ENCODE measurements at regions not wholly inside any gene's neighbourhood (a gene's known extent, or its start where the extent isn't known, plus 50 kb on each side); places are given as distances from the start of the nearest gene placed in this dataset.

DNA sequence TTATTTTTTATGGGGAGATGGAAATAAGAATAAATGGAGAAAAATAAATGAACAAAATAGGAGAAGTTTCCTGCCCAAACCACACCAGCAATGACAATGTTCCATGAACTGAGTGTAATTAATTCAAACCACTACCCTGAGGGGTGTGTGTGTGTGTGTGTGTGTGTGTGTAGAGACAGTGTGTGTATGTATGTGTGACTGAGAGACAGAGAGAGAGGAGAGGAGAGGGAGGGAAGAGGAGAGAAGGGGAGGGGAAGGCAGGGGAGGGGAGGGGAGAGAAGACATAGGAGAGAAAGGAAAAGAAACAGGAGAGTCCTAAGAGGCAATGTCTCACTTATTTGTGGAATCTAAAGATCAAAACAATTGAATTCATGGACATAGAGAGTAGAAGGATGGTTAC, 65.0 kb upstream of the POU2AF1 start:
- Histone ChIP-seq H3K9me3 (replicated peaks) (no peaks in the 10 kb centered on the region), H3K36me3 (no peaks in the 10 kb centered on the region), H3K27me3 (no peaks in the 10 kb centered on the region; the same call in 1 of the 2 replicates), H3K27ac (no peak overlapping the region), H3K4me3 (no peak overlapping the region), H3K4me1 (no peaks in the 10 kb centered on the region)
- DNase-seq, result no peak

DNA sequence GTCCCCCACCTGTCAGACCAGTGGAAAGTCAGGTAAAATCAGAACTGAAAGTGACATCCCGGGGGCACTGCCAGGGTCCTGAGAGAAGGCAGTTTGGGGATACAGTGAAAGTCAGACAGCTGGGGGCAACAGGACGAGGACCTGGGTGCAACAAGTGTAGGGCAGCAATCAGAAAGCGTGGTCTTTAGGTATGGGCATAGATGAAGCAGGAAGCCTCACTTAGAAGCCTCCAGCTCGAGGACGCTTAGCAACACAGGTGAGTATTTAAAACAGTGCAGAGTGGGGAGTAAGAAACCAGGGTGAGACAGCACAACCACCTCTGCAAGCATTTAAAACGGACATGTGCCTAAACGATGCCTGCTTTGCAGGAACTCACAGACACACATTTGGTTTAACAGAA, 64.6 kb upstream of the POU2AF1 start:
- Histone ChIP-seq H3K4me3 (no peak overlapping the region), H3K9me3 (replicated peaks) (no peaks in the 10 kb centered on the region), H3K36me3 (no peaks in the 10 kb centered on the region), H3K27me3 (no peaks in the 10 kb centered on the region; the same call in 1 of the 2 replicates), H3K27ac (no peak overlapping the region), H3K4me1 (no peaks in the 10 kb centered on the region)
- DNase-seq, result no peak

DNA sequence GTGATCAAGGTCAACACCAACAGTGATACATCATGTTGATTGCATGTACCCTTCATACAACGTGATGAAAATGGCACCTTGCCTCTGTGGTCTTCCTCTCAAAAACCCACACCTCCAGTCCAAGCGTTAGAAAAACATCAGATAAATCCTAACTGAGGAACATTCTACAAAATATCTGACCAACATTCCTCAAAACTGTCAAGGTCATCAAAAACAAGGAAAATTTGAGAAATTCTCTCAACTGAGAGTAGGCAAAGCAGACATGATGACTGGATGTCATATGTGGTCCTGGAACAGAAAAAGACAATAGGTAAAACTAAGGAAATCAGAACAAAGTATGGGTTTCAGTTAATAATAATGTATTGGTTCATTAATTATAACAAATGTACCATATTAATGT, 64.0 kb upstream of the POU2AF1 start:
- Histone ChIP-seq H3K4me3 (no peak overlapping the region), H3K27me3 (no peaks in the 10 kb centered on the region; the same call in 1 of the 2 replicates), H3K4me1 (no peaks in the 10 kb centered on the region), H3K9me3 (replicated peaks) (no peaks in the 10 kb centered on the region), H3K36me3 (no peaks in the 10 kb centered on the region), H3K27ac (no peak overlapping the region)
- no peak for DNase-seq

DNA sequence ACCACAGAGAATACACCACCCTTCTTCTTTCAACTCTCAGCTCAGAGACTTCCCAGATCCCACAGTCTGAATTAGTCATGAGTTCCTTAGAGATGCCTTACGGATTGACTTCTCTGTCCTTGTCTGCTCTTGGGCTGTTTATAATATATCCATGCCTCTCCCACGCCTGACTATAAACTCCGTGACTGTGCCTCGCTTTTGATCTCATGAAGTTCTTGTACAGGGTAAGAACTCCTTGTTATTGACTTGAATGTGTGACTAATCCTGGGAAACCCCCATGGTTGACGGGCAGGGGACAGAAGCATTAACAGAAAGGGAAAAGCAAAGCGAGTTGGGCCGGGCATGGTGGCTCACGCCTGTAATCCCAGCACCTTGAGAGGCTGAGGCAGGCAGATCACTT, 62.4 kb upstream of the POU2AF1 start:
- no peaks in the 10 kb centered on the region for H3K36me3 ChIP-seq
- no peaks in the 10 kb centered on the region; the same call in 1 of the 2 replicates for H3K27me3 ChIP-seq
- H3K9me3 ChIP-seq (replicated peaks), result no peaks in the 10 kb centered on the region
- no peak for DNase-seq
- no peak overlapping the region for H3K4me3 ChIP-seq
- no peaks in the 10 kb centered on the region for H3K4me1 ChIP-seq
- no peak overlapping the region for H3K27ac ChIP-seq

DNA sequence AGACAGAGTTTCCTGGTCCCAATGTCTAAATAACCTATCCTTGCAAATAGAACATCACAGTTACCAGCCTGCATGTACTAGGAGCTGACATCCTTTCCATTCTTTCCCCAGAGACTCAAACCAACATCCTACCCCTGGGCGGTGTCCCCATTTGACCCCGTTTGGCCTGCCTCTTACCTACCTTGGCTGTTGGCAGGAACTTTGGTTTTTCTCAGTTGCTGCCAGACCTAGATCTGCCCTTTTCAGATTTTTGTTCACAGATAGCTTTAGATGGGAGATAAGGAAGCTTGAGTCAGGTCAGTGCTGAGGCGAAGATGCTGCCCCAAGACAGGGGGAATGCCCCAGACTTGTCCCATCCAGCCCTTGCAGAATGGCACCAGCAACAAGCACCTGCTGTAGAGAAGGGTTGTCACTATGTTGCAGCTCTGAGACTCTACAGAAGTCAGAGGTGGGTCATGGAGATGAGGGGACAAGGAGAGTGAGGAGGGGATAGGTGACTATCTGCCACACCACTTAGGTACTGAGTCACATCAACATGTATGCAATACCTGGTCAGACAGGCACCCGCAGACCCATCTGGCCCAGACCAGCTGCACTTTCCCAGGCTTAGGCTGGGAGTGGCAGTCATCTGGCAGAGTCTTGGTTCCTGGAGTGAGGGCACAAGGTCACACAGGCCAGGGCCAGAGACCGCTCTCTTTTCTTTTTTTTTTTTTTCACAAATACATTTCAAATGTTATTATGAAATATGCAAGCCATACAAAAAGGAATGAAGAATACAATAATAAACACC, 61.5 kb upstream of the POU2AF1 start:
- H3K9me3 ChIP-seq (replicated peaks), result no peaks in the 10 kb centered on the region
- no peak overlapping the region for H3K27ac ChIP-seq
- H3K36me3 ChIP-seq, result no peaks in the 10 kb centered on the region
- no peaks in the 10 kb centered on the region for H3K4me1 ChIP-seq
- H3K4me3 ChIP-seq, result no peak overlapping the region
- no peaks in the 10 kb centered on the region for H3K27me3 ChIP-seq
- no peak for DNase-seq

DNA sequence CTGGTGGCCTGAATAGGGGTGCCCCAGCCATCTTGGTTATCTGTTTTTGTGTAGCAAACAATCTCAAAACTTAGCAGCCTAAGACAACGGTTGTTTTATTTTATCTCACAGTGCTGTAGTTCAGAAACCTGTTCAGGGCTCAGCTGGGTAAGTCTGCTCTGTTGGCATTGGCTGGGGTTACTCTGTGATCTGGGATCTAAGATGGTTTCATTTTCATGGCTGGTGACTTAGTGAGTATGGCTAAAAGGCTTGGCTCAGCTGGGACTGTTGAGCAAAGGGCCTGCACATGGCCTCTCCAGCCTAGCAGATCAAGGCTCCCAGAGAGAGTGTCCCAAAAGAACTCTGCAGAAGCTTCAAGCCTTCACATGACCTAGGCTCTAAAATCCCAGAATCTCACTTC, 60.8 kb upstream of the POU2AF1 start:
- Histone ChIP-seq H3K9me3 (replicated peaks) (no peaks in the 10 kb centered on the region), H3K27me3 (no peaks in the 10 kb centered on the region), H3K36me3 (no peaks in the 10 kb centered on the region), H3K4me3 (no peak overlapping the region), H3K4me1 (no peaks in the 10 kb centered on the region), H3K27ac (no peak overlapping the region)
- DNase-seq, result no peak

DNA sequence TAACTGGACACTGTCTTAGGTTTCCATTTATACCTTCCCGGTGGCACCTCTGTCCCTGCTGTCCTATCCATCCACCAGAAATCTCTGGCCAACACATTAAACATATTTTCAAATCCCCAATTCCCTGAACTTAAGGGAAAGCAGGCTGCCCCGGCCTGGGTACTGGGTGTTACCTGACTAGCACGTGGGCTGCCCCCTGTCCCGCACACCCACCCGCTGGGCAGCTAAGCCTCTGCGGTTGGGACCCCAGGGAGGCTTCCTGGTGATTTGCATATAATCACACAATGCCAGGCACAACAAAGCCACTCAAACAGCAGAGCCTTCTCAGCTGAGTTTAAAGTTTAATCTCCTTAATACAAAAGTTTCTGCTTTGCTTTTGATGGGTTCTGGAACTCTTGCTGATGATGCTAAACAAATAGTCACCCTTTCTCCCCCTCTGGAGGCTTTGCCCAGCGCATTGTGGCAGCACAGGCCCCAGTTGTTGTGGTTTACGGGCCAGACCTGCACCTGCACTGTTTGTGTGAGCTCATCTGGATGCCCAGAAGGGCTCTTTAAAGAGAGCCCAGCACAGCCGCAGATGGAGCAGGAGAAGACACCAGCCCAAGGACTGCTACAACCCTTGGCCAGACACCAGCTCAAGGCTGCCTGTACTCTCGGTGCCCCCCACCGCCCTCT, 59.9 kb upstream of the POU2AF1 start:
- Histone ChIP-seq H3K9me3 (replicated peaks) (no peaks in the 10 kb centered on the region), H3K27ac (no peak overlapping the region), H3K4me1 (no peaks in the 10 kb centered on the region), H3K4me3 (no peak overlapping the region), H3K27me3 (no peaks in the 10 kb centered on the region), H3K36me3 (no peaks in the 10 kb centered on the region)
- DNase-seq, result no peak

DNA sequence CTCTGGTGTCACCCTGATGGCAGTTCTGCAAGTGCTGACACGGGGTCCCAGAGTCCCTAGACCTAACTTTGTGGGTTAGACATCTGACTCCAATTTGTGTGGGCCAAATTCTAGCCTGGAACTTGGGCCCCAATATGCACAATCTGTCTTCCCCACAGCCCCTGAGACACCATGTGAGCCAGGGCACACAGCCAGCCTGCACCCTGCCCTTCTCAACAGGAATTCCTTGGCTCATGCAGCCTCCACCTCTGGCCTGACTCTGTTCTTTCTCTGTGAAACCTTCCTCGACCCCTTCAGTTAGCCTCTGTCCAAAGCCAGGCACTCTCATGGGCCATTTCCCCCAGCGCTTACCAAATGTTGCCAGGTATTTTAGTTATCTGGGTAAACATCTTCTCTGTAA, 59.1 kb upstream of the POU2AF1 start:
- H3K27ac ChIP-seq, result no peak overlapping the region
- no peaks in the 10 kb centered on the region for H3K36me3 ChIP-seq
- no peaks in the 10 kb centered on the region for H3K4me1 ChIP-seq
- no peaks in the 10 kb centered on the region for H3K27me3 ChIP-seq
- DNase-seq, result no peak
- no peaks in the 10 kb centered on the region for H3K9me3 ChIP-seq (replicated peaks)
- no peak overlapping the region for H3K4me3 ChIP-seq

DNA sequence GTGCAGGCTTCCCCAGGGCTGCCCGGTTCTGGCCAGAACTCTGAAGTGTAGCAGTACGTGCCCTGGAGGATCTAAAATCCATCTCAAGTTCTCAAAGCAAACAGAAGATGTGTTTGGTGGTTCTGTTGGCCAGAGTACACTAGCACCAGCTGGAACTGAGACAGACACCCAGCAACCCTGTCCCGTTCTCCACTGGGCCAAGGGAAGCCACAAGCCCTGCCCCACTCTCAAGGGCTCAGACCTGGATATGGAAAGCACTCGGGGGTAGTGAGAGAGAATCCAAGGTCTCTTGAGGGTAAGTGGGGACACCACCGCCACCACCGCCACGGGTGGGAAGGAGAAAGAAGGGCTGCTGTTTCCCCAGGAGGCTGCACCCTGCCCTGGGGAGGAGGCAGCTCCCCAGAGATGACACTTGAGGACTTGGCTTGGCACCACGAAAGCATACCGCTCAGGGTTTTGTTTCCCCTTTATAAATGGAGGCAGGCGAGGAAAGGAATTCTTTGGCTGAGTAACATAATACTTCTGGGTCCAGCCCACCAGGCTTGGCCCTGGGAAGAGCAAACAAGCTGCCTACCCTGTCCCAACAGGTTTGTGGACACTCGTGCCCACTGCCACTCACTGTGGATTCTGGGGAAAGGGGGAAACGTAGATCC, 56.1 kb upstream of the POU2AF1 start:
- H3K9me3 ChIP-seq (replicated peaks), result no peaks in the 10 kb centered on the region
- H3K27ac ChIP-seq, result no peak overlapping the region
- H3K36me3 ChIP-seq, result no peaks in the 10 kb centered on the region
- no peaks in the 10 kb centered on the region for H3K27me3 ChIP-seq
- no peaks in the 10 kb centered on the region for H3K4me1 ChIP-seq
- H3K4me3 ChIP-seq, result no peak overlapping the region
- no peak for DNase-seq

DNA sequence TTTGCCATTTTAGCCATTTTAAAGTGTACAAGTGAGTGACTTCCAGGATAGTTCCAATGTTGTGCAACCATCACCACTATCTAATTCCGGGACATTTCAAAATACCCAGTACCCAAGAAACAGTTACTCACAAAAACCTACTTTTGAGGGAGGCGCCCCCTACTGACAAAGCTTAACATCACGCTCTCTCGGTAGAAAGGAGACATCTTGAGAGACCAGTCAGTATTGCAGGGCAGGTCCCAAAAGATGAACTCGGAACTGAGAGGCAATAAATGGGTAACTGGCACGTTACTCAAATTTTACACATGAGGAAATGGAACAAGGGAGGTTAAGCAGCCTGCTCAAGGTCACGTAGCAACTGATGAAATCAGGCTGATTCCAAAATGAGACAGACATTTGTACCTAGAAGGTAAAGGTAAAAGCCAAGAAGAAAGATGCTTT, 50.0 kb upstream of the POU2AF1 start:
- Histone ChIP-seq H3K4me3 (no peak overlapping the region), H3K27ac (no peak overlapping the region), H3K9me3 (replicated peaks) (no peaks in the 10 kb centered on the region), H3K4me1 (peaks cover 10% of the 10 kb centered on the region), H3K36me3 (no peaks in the 10 kb centered on the region), H3K27me3 (no peaks in the 10 kb centered on the region)
- DNase-seq, result peak in 1 of 2 experiments; percentile 36

Data from SJCRH30 (cell line).